Mucosa of descending colon (tissue), 3 donors: ENCODE measurements at regions not wholly inside any gene's neighbourhood (a gene's known extent, or its start where the extent isn't known, plus 50 kb on each side); places are given as distances from the start of the nearest gene placed in this dataset.

Source experiments
- ATAC-seq: fragments of 200-7000 bp; cut with Tn5 transposase; one replicate; pipeline ENCODE4 v1.9.1; 2020; ENCODE audit warnings: mild to moderate bottlenecking, moderate library complexity
- DNase-seq, 3 donors: peaks; one replicate each; pipeline ENCODE4 v3.0.0-alpha.2; 2020
- H3K36me3 ChIP-seq: fragments of 200-600 bp; one replicate; pipeline ENCODE4 v1.8.0; 2021; ENCODE audit warnings: low read depth, mild to moderate bottlenecking
- H3K4me1 ChIP-seq: fragments of 200-600 bp; one replicate; pipeline ENCODE4 v1.8.0; 2021; ENCODE audit warnings: low read depth, mild to moderate bottlenecking
- H3K4me3 ChIP-seq: fragments of 200-600 bp; one replicate; pipeline ENCODE4 v1.8.0; 2021; ENCODE audit warnings: mild to moderate bottlenecking
- H3K9me3 ChIP-seq: fragments of 200-600 bp; one replicate; pipeline ENCODE4 v1.8.0; 2021; ENCODE audit warnings: mild to moderate bottlenecking
- CTCF ChIP-seq: fragments of 200-600 bp; IDR thresholded peaks from one replicate; pipeline ENCODE4 v1.8.0; 2022; ENCODE audit warnings: antibody characterized with exemption, mild to moderate bottlenecking
- intact Hi-C, 2 donors: fragments of 100-400 bp; cut with DNase I in 1 of 2; cut with micrococcal nuclease in 1 of 2; formaldehyde crosslinking; loops; one replicate each; pipeline versions ENCODE4 v1.11.0 to v1.11.1; 2022; cut with DNase I, micrococcal nuclease
- donor health status: DM: no; HTN: no; CAD: no; lungs with moderate emphysema.
- donor health status: DM: no; HTN: no; CAD: no.
- donor health status: DM: no; HTN: yes; CAD: no.

GRCh38 chr7:156494960-156495359, 145.6 kb upstream of the RNF32 start:
- no peak for DNase-seq
- Histone ChIP-seq H3K4me3 (no peak overlapping the region), H3K36me3 (no peaks in the 10 kb centered on the region), H3K4me1 (no peaks in the 10 kb centered on the region), H3K9me3 (no peaks in the 10 kb centered on the region)
- ATAC-seq = no peak
- no peak for TF ChIP-seq CTCF
- intact Hi-C loops = no loop called here

- no peaks in the 10 kb centered on the region for H3K9me3 ChIP-seq
- ATAC-seq (no peak), DNase-seq (no peak)
- no peak overlapping the region for H3K4me3 ChIP-seq
- TF ChIP-seq CTCF = no peak
- intact Hi-C loops = no loop called here
- no peaks in the 10 kb centered on the region for H3K36me3 ChIP-seq
- no peaks in the 10 kb centered on the region for H3K4me1 ChIP-seq
These were observed 146.6 kb upstream of the RNF32 start for GRCh38 chr7:156493942-156494341.

- H3K4me1 ChIP-seq = no peaks in the 10 kb centered on the region
- DNase-seq = no peak
- H3K9me3 ChIP-seq = no peaks in the 10 kb centered on the region
- H3K36me3 ChIP-seq = no peaks in the 10 kb centered on the region
- H3K4me3 ChIP-seq = no peak overlapping the region
- no peak for TF ChIP-seq CTCF
- intact Hi-C loops = no loop called here
- no peak for ATAC-seq
These were observed 148.4 kb upstream of the RNF32 start for GRCh38 chr7:156492170-156492569.

GRCh38 chr7:156491435-156491834, 149.1 kb upstream of the RNF32 start:
- DNase-seq = no peak
- Histone ChIP-seq H3K9me3 (no peaks in the 10 kb centered on the region), H3K4me1 (no peaks in the 10 kb centered on the region), H3K36me3 (no peaks in the 10 kb centered on the region), H3K4me3 (no peak overlapping the region)
- no peak for ATAC-seq
- TF ChIP-seq CTCF = no peak
- intact Hi-C loops = no loop called here

GRCh38 chr7:156490021-156490800, 150.4 kb upstream of the RNF32 start:
- TF ChIP-seq CTCF = no peak
- H3K36me3 ChIP-seq = no peaks in the 10 kb centered on the region
- no peaks in the 10 kb centered on the region for H3K9me3 ChIP-seq
- no peak for DNase-seq
- intact Hi-C loops = no loop called here
- H3K4me1 ChIP-seq = no peaks in the 10 kb centered on the region
- no peak for ATAC-seq
- no peak overlapping the region for H3K4me3 ChIP-seq
